Ishikawa (cell line): ENCODE measurements at regions not wholly inside any gene's neighbourhood (a gene's known extent, or its start where the extent isn't known, plus 50 kb on each side); places are given as distances from the start of the nearest gene placed in this dataset.

Experiments
- CEBPB ChIP-seq: IDR thresholded peaks from 2 replicates; pipeline ENCODE4 v1.6.1; 2012
- CREB1 ChIP-seq: IDR thresholded peaks from 2 replicates; pipeline ENCODE4 v1.6.1; 2012; ENCODE audit warnings: low read depth
- EGR1 ChIP-seq: IDR thresholded peaks from 2 replicates; pipeline ENCODE4 v1.6.1; 2012
- EP300 ChIP-seq: IDR thresholded peaks from 2 replicates; pipeline ENCODE4 v1.6.1; 2012; ENCODE audit warnings: borderline replicate concordance
- FOXM1 ChIP-seq: IDR thresholded peaks from 2 replicates; pipeline ENCODE4 v1.6.1; 2012; ENCODE audit warnings: low read depth, borderline replicate concordance
- NFIC ChIP-seq: IDR thresholded peaks from 2 replicates; pipeline ENCODE4 v1.6.1; 2012
- RAD21 ChIP-seq: IDR thresholded peaks from 2 replicates; pipeline ENCODE4 v1.6.1; 2012; ENCODE audit warnings: low read depth
- TAF1 ChIP-seq: IDR thresholded peaks from 2 replicates; pipeline ENCODE4 v1.6.1; 2012; ENCODE audit warnings: low read depth, mild to moderate bottlenecking
- TCF12 ChIP-seq: IDR thresholded peaks from 2 replicates; pipeline ENCODE4 v1.6.1; 2012; ENCODE audit warnings: low read depth
- TEAD4 ChIP-seq: IDR thresholded peaks from 2 replicates; pipeline ENCODE4 v1.6.1; 2012
- YY1 ChIP-seq: IDR thresholded peaks from 2 replicates; pipeline ENCODE4 v1.6.1; 2012; ENCODE audit warnings: low read depth
- ZBTB7A ChIP-seq: IDR thresholded peaks from 2 replicates; pipeline ENCODE4 v1.6.1; 2012; ENCODE audit warnings: low read depth
- TF ChIP-seq, protein P1 (sequence below): IDR thresholded peaks from 2 replicates; pipeline ENCODE4 v1.6.1; 2012; ENCODE audit warnings: low read depth, mild to moderate bottlenecking
- TF ChIP-seq, protein P2 (sequence below): IDR thresholded peaks from 2 replicates; pipeline ENCODE4 v1.6.1; 2012
- TF ChIP-seq, protein P3 (sequence below): IDR thresholded peaks from 2 replicates; pipeline ENCODE4 v1.6.1; 2012

DNA sequence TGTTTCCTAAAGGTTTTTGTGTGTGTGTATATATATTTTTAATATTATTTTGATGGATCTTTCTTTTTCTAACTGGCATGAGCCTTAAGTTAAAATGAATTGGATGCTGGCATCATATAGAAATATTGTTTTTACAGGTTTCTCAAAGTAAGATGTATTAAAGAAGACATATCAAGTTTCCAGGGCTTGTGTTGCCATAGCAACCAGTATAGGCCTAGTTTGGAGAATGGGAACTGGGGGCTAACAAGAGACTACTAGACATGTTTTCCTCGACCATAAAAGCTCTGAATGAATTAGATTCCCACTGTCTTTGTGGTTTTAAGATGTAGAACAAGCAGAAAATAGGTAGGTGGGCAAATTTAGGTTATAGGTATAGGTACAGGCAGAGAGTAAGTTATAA is 771.4 kb downstream of the TUSC7 start:
- TF ChIP-seq FOXM1 (no peak), CREB1 (no peak), YY1 (no peak), CEBPB (no peak), ZBTB7A (no peak), EP300 (no peak), TCF12 (no peak), EGR1 (no peak), TEAD4 (no peak)
- TF ChIP-seq, protein P1, sequence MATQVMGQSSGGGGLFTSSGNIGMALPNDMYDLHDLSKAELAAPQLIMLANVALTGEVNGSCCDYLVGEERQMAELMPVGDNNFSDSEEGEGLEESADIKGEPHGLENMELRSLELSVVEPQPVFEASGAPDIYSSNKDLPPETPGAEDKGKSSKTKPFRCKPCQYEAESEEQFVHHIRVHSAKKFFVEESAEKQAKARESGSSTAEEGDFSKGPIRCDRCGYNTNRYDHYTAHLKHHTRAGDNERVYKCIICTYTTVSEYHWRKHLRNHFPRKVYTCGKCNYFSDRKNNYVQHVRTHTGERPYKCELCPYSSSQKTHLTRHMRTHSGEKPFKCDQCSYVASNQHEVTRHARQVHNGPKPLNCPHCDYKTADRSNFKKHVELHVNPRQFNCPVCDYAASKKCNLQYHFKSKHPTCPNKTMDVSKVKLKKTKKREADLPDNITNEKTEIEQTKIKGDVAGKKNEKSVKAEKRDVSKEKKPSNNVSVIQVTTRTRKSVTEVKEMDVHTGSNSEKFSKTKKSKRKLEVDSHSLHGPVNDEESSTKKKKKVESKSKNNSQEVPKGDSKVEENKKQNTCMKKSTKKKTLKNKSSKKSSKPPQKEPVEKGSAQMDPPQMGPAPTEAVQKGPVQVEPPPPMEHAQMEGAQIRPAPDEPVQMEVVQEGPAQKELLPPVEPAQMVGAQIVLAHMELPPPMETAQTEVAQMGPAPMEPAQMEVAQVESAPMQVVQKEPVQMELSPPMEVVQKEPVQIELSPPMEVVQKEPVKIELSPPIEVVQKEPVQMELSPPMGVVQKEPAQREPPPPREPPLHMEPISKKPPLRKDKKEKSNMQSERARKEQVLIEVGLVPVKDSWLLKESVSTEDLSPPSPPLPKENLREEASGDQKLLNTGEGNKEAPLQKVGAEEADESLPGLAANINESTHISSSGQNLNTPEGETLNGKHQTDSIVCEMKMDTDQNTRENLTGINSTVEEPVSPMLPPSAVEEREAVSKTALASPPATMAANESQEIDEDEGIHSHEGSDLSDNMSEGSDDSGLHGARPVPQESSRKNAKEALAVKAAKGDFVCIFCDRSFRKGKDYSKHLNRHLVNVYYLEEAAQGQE = no peak
- TF ChIP-seq, protein P2, sequence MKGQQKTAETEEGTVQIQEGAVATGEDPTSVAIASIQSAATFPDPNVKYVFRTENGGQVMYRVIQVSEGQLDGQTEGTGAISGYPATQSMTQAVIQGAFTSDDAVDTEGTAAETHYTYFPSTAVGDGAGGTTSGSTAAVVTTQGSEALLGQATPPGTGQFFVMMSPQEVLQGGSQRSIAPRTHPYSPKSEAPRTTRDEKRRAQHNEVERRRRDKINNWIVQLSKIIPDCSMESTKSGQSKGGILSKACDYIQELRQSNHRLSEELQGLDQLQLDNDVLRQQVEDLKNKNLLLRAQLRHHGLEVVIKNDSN = no peak
- TF ChIP-seq, protein P3, sequence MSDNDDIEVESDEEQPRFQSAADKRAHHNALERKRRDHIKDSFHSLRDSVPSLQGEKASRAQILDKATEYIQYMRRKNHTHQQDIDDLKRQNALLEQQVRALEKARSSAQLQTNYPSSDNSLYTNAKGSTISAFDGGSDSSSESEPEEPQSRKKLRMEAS = no peak

DNA sequence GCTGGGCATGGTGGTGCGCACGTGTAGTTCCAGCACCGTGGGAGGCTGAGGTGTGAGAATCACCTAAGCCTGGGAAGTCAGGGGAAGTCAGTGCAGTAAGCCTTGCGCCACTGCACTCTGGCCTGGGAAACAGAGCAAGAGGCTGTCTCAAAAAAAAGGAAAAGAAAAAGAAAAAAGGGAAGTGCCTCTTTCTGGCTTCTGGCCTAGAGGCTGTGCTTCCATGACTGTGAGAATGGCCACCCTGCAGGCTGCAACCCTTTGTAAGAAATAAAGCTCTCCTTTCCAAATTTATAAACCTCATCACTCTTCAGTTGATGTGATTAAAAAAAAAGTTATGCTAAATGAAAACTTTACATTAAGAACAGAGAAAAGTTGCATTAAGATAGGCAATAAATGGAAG is 774.3 kb downstream of the TUSC7 start:
- no peak for TF ChIP-seq EP300

DNA sequence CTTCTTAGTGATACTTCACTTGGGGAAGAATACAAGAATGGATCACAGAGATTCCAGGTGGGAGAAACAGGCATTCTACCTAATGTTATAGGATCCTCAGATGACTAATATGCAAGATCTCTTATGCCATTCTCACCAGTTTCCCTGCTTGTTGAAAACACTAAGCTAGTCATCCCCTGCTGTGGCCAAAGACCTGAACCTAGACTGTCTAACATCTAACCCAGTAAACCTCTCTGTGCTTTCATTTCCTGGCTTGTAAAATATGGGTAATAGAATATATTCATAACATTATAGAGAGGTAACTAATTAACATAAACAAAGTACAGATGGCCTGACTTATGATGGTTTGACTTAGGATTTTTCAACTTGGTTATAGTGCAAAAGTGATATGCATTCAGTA is 776.3 kb downstream of the TUSC7 start:
- TF ChIP-seq ZBTB7A (no peak), EP300 (no peak), TEAD4 (no peak), CREB1 (no peak), NFIC (no peak), TAF1 (no peak), FOXM1 (no peak), TCF12 (no peak), CEBPB (no peak), EGR1 (no peak), YY1 (no peak), RAD21 (no peak)
- TF ChIP-seq, protein P3 = no peak
- TF ChIP-seq, protein P2 = no peak
- TF ChIP-seq, protein P1 = no peak

DNA sequence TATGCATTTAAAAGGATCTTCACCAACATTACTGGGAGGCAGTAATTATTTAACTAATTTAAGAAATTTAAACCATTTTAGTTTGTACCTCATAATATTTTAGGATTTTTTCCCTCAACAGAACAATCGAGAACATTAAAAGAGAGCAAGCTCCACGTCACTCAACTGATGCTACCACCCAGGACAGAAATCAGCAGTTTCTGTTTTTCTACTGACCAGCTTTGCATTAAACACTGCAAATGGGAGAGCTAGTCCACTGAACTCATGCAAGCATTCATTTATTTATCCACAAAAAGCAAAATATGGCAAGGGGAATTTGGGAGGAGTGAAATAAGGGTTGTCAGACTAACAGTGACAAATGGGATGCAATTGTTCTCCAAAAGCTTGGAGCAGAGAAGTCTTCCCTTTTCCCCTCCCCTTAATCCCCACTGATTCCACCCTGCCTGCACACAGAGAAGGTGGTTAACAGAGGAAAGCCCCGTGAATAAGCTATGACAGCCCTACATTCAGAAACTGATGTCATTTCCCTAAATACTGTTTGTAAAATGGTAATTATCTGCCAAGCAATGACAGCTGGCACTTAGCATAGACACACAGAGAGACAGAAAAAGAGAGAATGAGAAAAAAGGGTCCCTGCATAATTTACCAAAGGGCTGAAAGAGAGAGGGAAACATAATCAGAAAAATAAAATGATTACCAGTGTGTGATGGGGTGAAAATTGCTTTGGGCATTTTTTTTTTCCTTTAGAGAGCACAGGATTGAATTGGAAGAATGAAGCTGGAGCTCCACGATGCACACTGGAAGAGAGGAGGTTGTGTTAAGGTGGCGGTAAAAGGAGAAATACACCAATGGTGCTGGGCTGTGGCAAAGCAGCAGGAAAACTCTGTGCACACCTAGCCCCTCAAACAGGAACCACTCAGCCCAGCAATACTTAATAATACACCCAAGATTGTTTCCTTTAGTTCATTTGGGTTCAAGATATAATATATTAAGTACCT is 777.4 kb downstream of the TUSC7 start:
- TF ChIP-seq NFIC (no peak), RAD21 (no peak), YY1 (no peak), CREB1 (no peak)

DNA sequence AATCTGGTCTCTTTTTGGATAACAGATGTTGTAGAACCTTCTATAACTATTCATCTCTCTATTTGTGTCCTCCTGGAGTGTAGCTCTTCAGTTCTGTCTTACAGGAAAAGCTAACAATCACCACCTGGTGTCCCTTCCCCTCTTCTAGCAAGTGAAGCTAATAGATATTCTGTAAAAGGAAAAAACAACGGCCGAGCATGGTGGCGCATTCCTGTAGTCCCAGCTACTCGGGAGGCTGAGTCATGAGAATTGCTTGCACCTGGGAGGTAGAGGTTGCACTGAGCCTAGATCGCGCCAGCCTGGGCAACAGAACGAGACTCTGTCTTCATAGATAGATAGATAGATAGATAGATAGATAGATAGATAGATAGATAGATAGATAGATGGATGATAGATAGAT is 779.4 kb downstream of the TUSC7 start:
- TF ChIP-seq ZBTB7A (no peak), CREB1 (no peak)
- TF ChIP-seq, protein P2 = no peak

DNA sequence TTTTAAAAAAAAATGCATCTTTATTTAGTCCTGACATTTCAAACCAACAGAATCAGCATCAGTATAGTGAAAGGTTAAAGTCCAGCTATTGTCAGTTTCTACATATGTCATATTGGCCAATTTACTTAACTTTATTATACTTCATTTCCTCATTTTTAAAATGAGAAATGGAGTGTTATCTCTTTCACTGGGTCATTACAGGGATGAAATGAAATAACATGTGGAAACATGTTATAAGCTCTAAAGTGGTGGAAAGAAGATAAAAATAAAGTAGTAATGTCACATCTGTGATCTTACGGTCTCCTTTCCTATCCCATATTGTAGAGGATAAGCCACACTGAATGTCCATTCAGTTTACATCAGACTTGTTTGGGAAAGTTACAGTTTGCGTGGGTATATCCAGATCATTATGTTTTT is 780.1 kb downstream of the TUSC7 start:
- TF ChIP-seq EGR1 (no peak), FOXM1 (no peak), TAF1 (no peak), RAD21 (no peak), CEBPB (no peak)
- TF ChIP-seq, protein P1 = no peak
